ENCODE measurements at regions not wholly inside any gene's neighbourhood (a gene's known extent, or its start where the extent isn't known, plus 50 kb on each side); places are given as distances from the start of the nearest gene placed in this dataset.

- TF ChIP-seq CTCF (conservative IDR thresholded peaks at IDR 0.05; ENCODE audit: low read depth, low read length) (no peak), RAD21 (IDR thresholded peaks at IDR 0.05; ENCODE audit: low read length) (no peak), POLR2A (IDR thresholded peaks at IDR 0.05; ENCODE audit: low read depth, low read length) (no peak), CEBPB (IDR thresholded peaks at IDR 0.05; ENCODE audit: low read depth, low read length) (no peak), MXI1 (IDR thresholded peaks at IDR 0.05; ENCODE audit: borderline replicate concordance, low read depth, low read length) (no peak)
- TF ChIP-seq, protein P1, sequence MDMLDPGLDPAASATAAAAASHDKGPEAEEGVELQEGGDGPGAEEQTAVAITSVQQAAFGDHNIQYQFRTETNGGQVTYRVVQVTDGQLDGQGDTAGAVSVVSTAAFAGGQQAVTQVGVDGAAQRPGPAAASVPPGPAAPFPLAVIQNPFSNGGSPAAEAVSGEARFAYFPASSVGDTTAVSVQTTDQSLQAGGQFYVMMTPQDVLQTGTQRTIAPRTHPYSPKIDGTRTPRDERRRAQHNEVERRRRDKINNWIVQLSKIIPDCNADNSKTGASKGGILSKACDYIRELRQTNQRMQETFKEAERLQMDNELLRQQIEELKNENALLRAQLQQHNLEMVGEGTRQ (IDR thresholded peaks at IDR 0.05; ENCODE audit: low read depth, low read length) = no peak
Measured at GRCh38 chr4:186778134-186778533, 54.5 kb upstream of the FAT1 start.
